Keratinocyte (primary cell): ENCODE measurements at regions not wholly inside any gene's neighbourhood (a gene's known extent, or its start where the extent isn't known, plus 50 kb on each side); places are given as distances from the start of the nearest gene placed in this dataset.

Experiments used
- DNase-seq: peaks from one replicate; pipeline ENCODE4 v3.0.0-alpha.2; 2011; ENCODE audit warnings: low read depth, missing footprints, low spot score
- FAIRE-seq: peaks from 2 replicates; lab custom pipeline; 2011; peaks lifted over from hg19 to GRCh38; lab: Jason Lieb, UNC
- H2AFZ ChIP-seq: 2 replicates; pipeline ENCODE4 v1.6.0; 2012; ENCODE audit warnings: low read length, control low read depth, inconsistent platforms; ENCODE audit not compliant: control insufficient read depth
- H3K27ac ChIP-seq: 2 replicates; pipeline ENCODE4 v1.5.1; 2011; ENCODE audit warnings: low read length; ENCODE audit not compliant: control insufficient read depth, insufficient read depth
- H3K27me3 ChIP-seq: 3 replicates; pipeline ENCODE4 v1.6.0; 2011; ENCODE audit warnings: low read length; ENCODE audit not compliant: control insufficient read depth, insufficient read depth; ENCODE audit errors: extremely low read depth
- H3K36me3 ChIP-seq, 2 experiments: 2 replicates in 1 of 2; 3 replicates in 1 of 2; pipeline ENCODE4 v1.5.1; 2011; ENCODE audit warnings: low read length in 2 of 2, mild to moderate bottlenecking in 1 of 2; ENCODE audit not compliant: control insufficient read depth in 2 of 2, insufficient read depth in 2 of 2; ENCODE audit errors: extremely low read depth in 1 of 2
- H3K4me1 ChIP-seq: 3 replicates; pipeline ENCODE4 v1.5.1; 2011; ENCODE audit warnings: low read length; ENCODE audit not compliant: control insufficient read depth, insufficient read depth; ENCODE audit errors: extremely low read depth
- H3K4me2 ChIP-seq: 3 replicates; pipeline ENCODE4 v1.6.0; 2011; ENCODE audit warnings: low read depth, low read length; ENCODE audit not compliant: control insufficient read depth, insufficient read depth; ENCODE audit errors: extremely low read depth
- H3K4me3 ChIP-seq, 3 experiments: fragments of 200-600 bp in 1 of 3; sonication (generic) in 1 of 3; 2 replicates in 2 of 3; 3 replicates in 1 of 3; pipeline ENCODE4 v1.5.1; 2011 to 2016; ENCODE audit warnings: low read length in 3 of 3, mild to moderate bottlenecking in 3 of 3, control low read depth in 2 of 3, inconsistent platforms in 1 of 3, low read depth in 1 of 3, mixed read lengths in 1 of 3, mixed run types in 1 of 3, moderate library complexity in 1 of 3; ENCODE audit not compliant: control insufficient read depth in 2 of 3, insufficient read depth in 2 of 3; ENCODE audit errors: extremely low read depth in 1 of 3
- H3K79me2 ChIP-seq: 2 replicates; pipeline ENCODE4 v1.6.0; 2012; ENCODE audit warnings: low read length; ENCODE audit not compliant: control insufficient read depth, insufficient read depth
- H3K9ac ChIP-seq: 3 replicates; pipeline ENCODE4 v1.6.0; 2011; ENCODE audit warnings: low read length; ENCODE audit not compliant: control insufficient read depth, insufficient read depth; ENCODE audit errors: extremely low read depth
- H3K9me1 ChIP-seq: 3 replicates; pipeline ENCODE4 v1.6.0; 2011; ENCODE audit warnings: low read length; ENCODE audit not compliant: control insufficient read depth, insufficient read depth; ENCODE audit errors: extremely low read depth
- H3K9me3 ChIP-seq: 2 replicates; pipeline ENCODE4 v1.5.1; 2012; ENCODE audit warnings: low read depth, low read length; ENCODE audit not compliant: control insufficient read depth
- H4K20me1 ChIP-seq: 3 replicates; pipeline ENCODE4 v1.6.0; 2011; ENCODE audit warnings: low read length; ENCODE audit not compliant: control insufficient read depth, insufficient read depth; ENCODE audit errors: extremely low read depth
- CTCF ChIP-seq, 3 experiments: IDR thresholded peaks in 1 of 3; conservative IDR thresholded peaks in 1 of 3; optimal IDR thresholded peaks in 1 of 3; 2 replicates in 2 of 3; 3 replicates in 1 of 3; pipeline versions ENCODE3 to v1.5.1; 2011; ENCODE audit warnings: low read length in 3 of 3, mild to moderate bottlenecking in 3 of 3, moderate library complexity in 2 of 3, control low read depth in 1 of 3, inconsistent platforms in 1 of 3; ENCODE audit not compliant: insufficient read depth in 2 of 3; ENCODE audit errors: extremely low read depth in 1 of 3
- EZH2 ChIP-seq: IDR thresholded peaks from one replicate; pipeline ENCODE4 v1.6.1; 2012; ENCODE audit warnings: inconsistent platforms, mild to moderate bottlenecking, low read length, moderate library complexity
- dilution Hi-C: fragments of 300-500 bp; cut with MboI; formaldehyde crosslinking; loops from one replicate; pipeline ENCODE4 v1.7.0; 2020; ENCODE audit warnings: low sequenced_read_pairs; ENCODE audit not compliant: extremely low pct_ligation_motif_present

DNA sequence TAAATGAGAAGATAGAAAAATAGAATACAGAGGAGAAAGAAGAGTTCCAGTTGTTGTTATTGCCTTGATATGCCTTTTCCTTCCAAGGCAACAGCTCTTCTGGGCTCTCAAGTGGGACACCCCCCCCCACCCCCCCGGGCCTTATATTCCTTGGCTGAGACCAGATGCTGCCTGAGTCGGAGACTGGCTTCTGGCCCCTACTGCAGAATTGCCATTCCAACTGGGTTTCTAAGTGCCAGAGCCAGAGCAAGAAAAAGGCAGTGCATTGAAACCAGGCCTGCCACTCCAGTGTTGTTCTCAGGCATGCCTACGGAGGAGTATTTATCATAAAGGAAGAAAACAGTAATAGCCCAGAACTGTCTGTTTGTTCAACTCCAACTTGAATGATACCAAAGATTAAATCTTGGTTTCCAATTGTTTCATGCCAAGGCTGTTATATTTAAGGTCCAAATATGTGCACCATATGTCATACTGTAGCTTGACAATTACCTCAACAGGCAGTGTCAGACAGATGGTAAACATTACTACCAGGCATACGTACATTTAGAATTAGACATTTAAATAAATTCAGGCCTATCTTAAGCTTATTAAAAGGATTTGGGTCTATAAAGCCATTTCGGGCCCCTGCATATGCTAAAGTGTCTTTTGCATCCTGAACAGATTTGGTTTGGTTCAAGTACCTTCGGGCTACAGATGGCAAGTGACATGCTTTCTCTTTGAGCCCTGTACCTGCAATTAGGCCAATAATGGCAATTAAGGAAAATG lies 209.9 kb upstream of the SEMA6D start:
- H3K9ac ChIP-seq: no peak overlapping the region

DNA sequence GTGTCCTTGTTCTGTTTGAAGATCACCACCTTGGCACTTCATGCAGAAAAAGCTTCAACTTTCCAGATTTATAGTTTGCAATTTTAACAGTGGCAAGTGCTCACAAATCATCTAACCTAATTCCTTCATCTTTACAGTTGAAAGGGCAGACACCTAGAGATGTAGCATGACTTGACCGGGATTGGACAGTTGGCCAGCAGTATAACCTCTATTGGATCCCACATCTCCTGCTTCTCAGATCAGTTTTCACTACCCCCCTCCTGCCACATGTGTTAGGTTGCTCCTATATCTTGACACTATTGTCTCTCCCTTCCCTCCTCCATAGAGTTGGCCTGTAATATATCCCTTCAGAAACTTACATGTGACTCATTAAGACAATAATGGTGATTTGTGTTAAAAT lies 206.0 kb upstream of the SEMA6D start:
- TF ChIP-seq EZH2 (no peak), CTCF (optimal IDR thresholded peaks at IDR 0.05 in 1 of 3, IDR thresholded peaks at IDR 0.05 in 1 of 3, conservative IDR thresholded peaks at IDR 0.05 in 1 of 3; ENCODE audit: extremely low read depth in 1 of 3, insufficient read depth in 2 of 3, low read length in 3 of 3) (no peak)
- DNase-seq: no peak
- H3K4me1 ChIP-seq: peaks cover 21% of the 10 kb centered on the region
- no peak overlapping the region for H3K4me3 ChIP-seq
- H3K27me3 ChIP-seq: no peaks in the 10 kb centered on the region
- FAIRE-seq: no peak
- no peaks in the 10 kb centered on the region for H3K9me1 ChIP-seq
- H3K36me3 ChIP-seq: no peaks in the 10 kb centered on the region
- H3K79me2 ChIP-seq: no peaks in the 10 kb centered on the region
- dilution Hi-C loops: no loop called here
- no peak overlapping the region for H3K27ac ChIP-seq
- no peaks in the 10 kb centered on the region for H4K20me1 ChIP-seq
- H3K9me3 ChIP-seq: no peaks in the 10 kb centered on the region
- no peak overlapping the region for H2AFZ ChIP-seq
- no peak overlapping the region for H3K4me2 ChIP-seq
- H3K9ac ChIP-seq: no peak overlapping the region

More for the DNA sequence above, 209.9 kb upstream of the SEMA6D start:
- Histone ChIP-seq H3K4me3 (no peak overlapping the region), H2AFZ (no peak overlapping the region), H3K9me3 (no peaks in the 10 kb centered on the region), H3K4me1 (no peaks in the 10 kb centered on the region), H3K4me2 (no peak overlapping the region), H3K27ac (no peak overlapping the region), H3K36me3 (no peaks in the 10 kb centered on the region), H4K20me1 (no peaks in the 10 kb centered on the region), H3K27me3 (no peaks in the 10 kb centered on the region), H3K9me1 (no peaks in the 10 kb centered on the region), H3K79me2 (no peaks in the 10 kb centered on the region)
- dilution Hi-C loops: no loop called here
- FAIRE-seq (no peak), DNase-seq (no peak)
- no peak for TF ChIP-seq EZH2
- TF ChIP-seq CTCF (optimal IDR thresholded peaks at IDR 0.05 in 1 of 3, IDR thresholded peaks at IDR 0.05 in 1 of 3, conservative IDR thresholded peaks at IDR 0.05 in 1 of 3; ENCODE audit: extremely low read depth in 1 of 3, insufficient read depth in 2 of 3, low read length in 3 of 3): no peak
